GM10248 (cell line): ENCODE measurements at regions not wholly inside any gene's neighbourhood (a gene's known extent, or its start where the extent isn't known, plus 50 kb on each side); places are given as distances from the start of the nearest gene placed in this dataset.

ENCODE experiments used
- CTCF ChIA-PET: fragments of 300-600 bp; sonication (Branson Sonifier 250); formaldehyde crosslinking; extraction: SDS; loops from one replicate; lab custom pipeline; 2021; ENCODE audit warnings: antibody characterized with exemption; lab: Yijun Ruan, JAX
- POLR2A ChIA-PET: fragments of 350-650 bp; sonication (Branson Sonifier 250); formaldehyde crosslinking; extraction: SDS; loops from one replicate; lab custom pipeline; 2020; ENCODE audit warnings: antibody characterized with exemption; lab: Yijun Ruan, JAX
- DNase-seq: peaks from one replicate; pipeline ENCODE4 v3.0.0; 2012; ENCODE audit errors: extremely low spot score
- CTCF ChIP-seq: IDR thresholded peaks from 2 replicates; pipeline ENCODE4 v1.5.1; 2012; ENCODE audit warnings: mild to moderate bottlenecking, low read depth; ENCODE audit errors: extremely low read depth, missing control alignments, control extremely low read depth

GRCh38 chr6:63371104-63371715, 51.4 kb upstream of the LGSN start:
- ChIA-PET POLR2A (no interaction called here), CTCF (interaction anchor here (1.0 kb wide), 1 partner anchor 227 kb away, joined by 3 read pairs; no protein-coding TSS in a partner anchor)
- DNase-seq: no peak
- TF ChIP-seq CTCF: no peak

GRCh38 chr6:63372951-63373533, 53.3 kb upstream of the LGSN start:
- no peak for DNase-seq
- no peak for TF ChIP-seq CTCF
- POLR2A ChIA-PET: interaction anchor here (0.6 kb wide), 1 partner anchor 101 kb away, joined by 3 read pairs; no protein-coding TSS in a partner anchor
- CTCF ChIA-PET: no interaction called here

GRCh38 chr6:63389191-63389844, 69.5 kb upstream of the LGSN start:
- no peak for DNase-seq
- POLR2A ChIA-PET: no interaction called here

GRCh38 chr6:63391203-63391970, 71.6 kb upstream of the LGSN start:
- TF ChIP-seq CTCF: no peak
- no peak for DNase-seq
- POLR2A ChIA-PET: no interaction called here
- CTCF ChIA-PET: interaction anchor here (0.8 to 1.4 kb wide), 6 partner anchors 9 to 207 kb away, joined by 3 to 6 read pairs (median 3); no protein-coding TSS in a partner anchor

More at GRCh38 chr6:63389191-63389844, 69.5 kb upstream of the LGSN start:
- no peak for TF ChIP-seq CTCF
- CTCF ChIA-PET: no interaction called here

DNA sequence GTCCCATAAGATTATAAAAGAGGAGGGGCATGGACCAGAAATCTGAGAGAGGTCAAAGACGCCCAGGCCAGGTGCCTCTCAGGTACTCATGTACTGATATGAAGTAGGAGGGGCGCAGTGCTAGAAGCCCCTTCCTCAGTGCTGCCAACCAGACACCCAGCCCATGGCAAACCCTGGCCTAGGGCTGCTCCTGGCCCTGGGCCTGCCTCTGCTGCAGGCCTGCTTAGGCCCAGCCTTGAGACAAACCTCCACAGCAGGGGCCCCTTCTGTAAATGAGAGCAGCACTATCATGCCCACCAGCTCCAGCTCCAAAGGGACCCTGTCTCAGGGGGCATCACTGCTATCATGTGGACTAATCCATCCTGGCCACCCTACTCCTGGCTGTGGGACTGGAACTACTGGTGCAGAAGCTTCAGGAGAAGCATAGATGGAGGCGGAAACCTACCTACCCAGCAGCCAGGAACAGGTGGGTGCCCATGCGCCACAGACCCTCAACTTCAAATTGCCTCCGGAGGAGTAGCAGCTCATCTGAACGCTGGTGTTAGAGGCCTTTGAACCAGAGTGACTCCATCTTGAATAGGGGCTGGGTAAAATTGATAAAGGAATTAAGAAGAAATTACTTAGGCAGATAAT, 72.4 kb upstream of the LGSN start:
- no peak for DNase-seq
- ChIA-PET POLR2A (no interaction called here), CTCF (interaction anchor here (1.0 to 1.4 kb wide), 3 partner anchors 9 to 15 kb away, joined by 3 read pairs; no protein-coding TSS in a partner anchor)
- TF ChIP-seq CTCF: no peak

GRCh38 chr6:63394656-63395308, 75.0 kb upstream of the LGSN start:
- TF ChIP-seq CTCF: no peak
- ChIA-PET CTCF (interaction anchor here (5.7 kb wide), 1 partner anchor 11 kb away, joined by 30 read pairs; no protein-coding TSS in a partner anchor), POLR2A (no interaction called here)
- no peak for DNase-seq
